Testis (tissue), 2 donors: ENCODE measurements at regions not wholly inside any gene's neighbourhood (a gene's known extent, or its start where the extent isn't known, plus 50 kb on each side); places are given as distances from the start of the nearest gene placed in this dataset.

Experiments used
- CTCF ChIP-seq, 3 experiments: fragments of 450-650 bp in 2 of 3; fragments of 200-600 bp in 1 of 3; sonication (generic) in 1 of 3; IDR thresholded peaks; one replicate each; pipeline ENCODE4 v1.5.1; 2016 to 2019; ENCODE audit warnings: antibody characterized with exemption in 3 of 3, mild to moderate bottlenecking in 2 of 3, moderate library complexity in 1 of 3
- POLR2A ChIP-seq: fragments of 450-650 bp; IDR thresholded peaks from one replicate; pipeline ENCODE4 v1.6.1; 2017; ENCODE audit warnings: antibody characterized with exemption, mild to moderate bottlenecking, moderate library complexity

GRCh38 chr9:130768891-130769403 lies 66.1 kb upstream of the ABL1 start:
- TF ChIP-seq CTCF (IDR thresholded peaks at IDR 0.05): no peak
- TF ChIP-seq POLR2A: no peak
